SK-N-SH (cell line): ENCODE measurements at regions not wholly inside any gene's neighbourhood (a gene's known extent, or its start where the extent isn't known, plus 50 kb on each side); places are given as distances from the start of the nearest gene placed in this dataset.
A peak's percentile ranks its signal among the peaks of the same experiment; 100 is the strongest.

ENCODE experiments used
- CTCF ChIA-PET: fragments of 300-600, 350-600 bp; formaldehyde crosslinking; extraction: SDS; loops from one replicate; lab custom pipeline; 2021; lab: Yijun Ruan, JAX
- POLR2A ChIA-PET: fragments of 350-600 bp; sonication (Branson Sonifier 250); formaldehyde crosslinking; extraction: SDS; loops from one replicate; lab custom pipeline; 2020; ENCODE audit warnings: antibody characterized with exemption, inconsistent platforms; lab: Yijun Ruan, JAX
- DNase-seq: peaks from one replicate; pipeline ENCODE4 v3.0.0; 2012
- H2AFZ ChIP-seq: fragments of 200-600 bp; sonication (generic); 2 replicates; pipeline ENCODE4 v1.8.1; 2016; ENCODE audit warnings: antibody characterized with exemption, mild to moderate bottlenecking, low read depth
- H3F3A ChIP-seq: fragments of 200-600 bp; sonication (generic); replicated peaks from 2 replicates; pipeline ENCODE3; 2016; ENCODE audit warnings: antibody characterized with exemption, mild to moderate bottlenecking; ENCODE audit not compliant: insufficient read depth
- H3K27ac ChIP-seq, 2 experiments: fragments of 200-500 bp in 1 of 2; fragments of 200-600 bp in 1 of 2; sonication (Bioruptor generic) in 1 of 2; sonication (generic), shearing (Covaris generic) in 1 of 2; 2 replicates each; pipeline versions ENCODE4 v1.5.1 to v1.6.1; 2014 to 2016; ENCODE audit warnings: low read depth in 2 of 2, inconsistent platforms in 1 of 2, low read length in 1 of 2, mild to moderate bottlenecking in 1 of 2, mixed read lengths in 1 of 2
- H3K27me3 ChIP-seq: fragments of 200-600 bp; sonication (generic), shearing (Covaris generic); 2 replicates; pipeline ENCODE4 v1.6.1; 2016; ENCODE audit warnings: mixed run types; ENCODE audit not compliant: insufficient read depth
- H3K36me3 ChIP-seq, 2 experiments: fragments of 200-500 bp in 1 of 2; fragments of 200-600 bp in 1 of 2; sonication (Bioruptor generic) in 1 of 2; sonication (generic) in 1 of 2; replicated peaks in 1 of 2; 2 replicates each; pipeline versions ENCODE3 to v1.5.1; 2014 to 2016; ENCODE audit warnings: low read length in 1 of 2, mild to moderate bottlenecking in 1 of 2; ENCODE audit not compliant: insufficient read depth in 2 of 2, control insufficient read depth in 1 of 2
- H3K4me1 ChIP-seq, 2 experiments: fragments of 200-500 bp in 1 of 2; fragments of 200-600 bp in 1 of 2; sonication (Bioruptor generic) in 1 of 2; sonication (generic), shearing (Covaris generic) in 1 of 2; 2 replicates each; pipeline versions ENCODE4 v1.5.1 to v1.6.1; 2014 to 2016; ENCODE audit warnings: low read depth in 1 of 2, low read length in 1 of 2, mixed run types in 1 of 2; ENCODE audit not compliant: insufficient read depth in 2 of 2, control insufficient read depth in 1 of 2
- H3K4me2 ChIP-seq: fragments of 200-600 bp; sonication (generic), shearing (Covaris generic); 2 replicates; pipeline ENCODE4 v1.6.1; 2017; ENCODE audit warnings: mixed run types
- H3K4me3 ChIP-seq, 2 experiments: fragments of 200-500 bp in 1 of 2; fragments of 200-600 bp in 1 of 2; sonication (Bioruptor generic) in 1 of 2; sonication (generic), shearing (Covaris generic) in 1 of 2; 2 replicates each; pipeline versions ENCODE4 v1.5.1 to v1.8.1; 2014 to 2016; ENCODE audit warnings: low read depth in 2 of 2, inconsistent platforms in 1 of 2, low read length in 1 of 2, mild to moderate bottlenecking in 1 of 2, mixed read lengths in 1 of 2, moderate library complexity in 1 of 2
- H3K79me2 ChIP-seq: fragments of 200-600 bp; sonication (generic); 2 replicates; pipeline ENCODE4 v1.8.1; 2017; ENCODE audit warnings: mild to moderate bottlenecking; ENCODE audit not compliant: insufficient read depth
- H3K9ac ChIP-seq: fragments of 200-600 bp; sonication (generic); 2 replicates; pipeline ENCODE4 v1.6.1; 2017; ENCODE audit warnings: mixed run types
- H3K9me2 ChIP-seq: fragments of 200-600 bp; sonication (generic); 2 replicates; pipeline ENCODE4 v1.6.1; 2017; ENCODE audit warnings: mixed run types
- H3K9me3 ChIP-seq: fragments of 200-600 bp; sonication (generic); 2 replicates; pipeline ENCODE4 v1.6.1; 2017; ENCODE audit warnings: mixed run types, mild to moderate bottlenecking, moderate library complexity
- H4K20me1 ChIP-seq: fragments of 200-600 bp; sonication (generic); 2 replicates; pipeline ENCODE4 v1.6.1; 2017; ENCODE audit warnings: mild to moderate bottlenecking, mixed run types; ENCODE audit not compliant: insufficient read depth
- CHD2 ChIP-seq: fragments of 150-350 bp; IDR thresholded peaks from 2 replicates; pipeline ENCODE4 v1.6.1; 2018; ENCODE audit warnings: low read length; ENCODE audit not compliant: partially characterized antibody
- ELF1 ChIP-seq: IDR thresholded peaks from 2 replicates; pipeline ENCODE4 v1.4.0; 2012
- FOSL2 ChIP-seq: IDR thresholded peaks from 2 replicates; pipeline ENCODE4 v1.4.0; 2012; ENCODE audit warnings: low read depth, mild to moderate bottlenecking, moderate library complexity, borderline replicate concordance
- FOXJ3 ChIP-seq: sonication (generic); formaldehyde crosslinking; IDR thresholded peaks from 2 replicates; pipeline ENCODE4 v1.5.1; 2020; ENCODE audit warnings: mild to moderate bottlenecking, missing genetic modification reagents
- GABPA ChIP-seq: IDR thresholded peaks from 2 replicates; pipeline ENCODE4 v1.4.0; 2012; ENCODE audit warnings: low read depth, mild to moderate bottlenecking
- JUND ChIP-seq: IDR thresholded peaks from 2 replicates; pipeline ENCODE4 v1.4.0; 2012
- MEF2A ChIP-seq: IDR thresholded peaks from 2 replicates; pipeline ENCODE4 v1.4.0; 2012; ENCODE audit warnings: low read depth, borderline replicate concordance
- MXI1 ChIP-seq: IDR thresholded peaks from 2 replicates; pipeline ENCODE4 v1.6.1; 2012; ENCODE audit warnings: mild to moderate bottlenecking, low read depth, low read length, improper control_type of control experiment
- NRF1 ChIP-seq: IDR thresholded peaks from 2 replicates; pipeline ENCODE4 v1.6.1; 2012; ENCODE audit warnings: low read depth, mild to moderate bottlenecking, low read length
- POLR2AphosphoS5 ChIP-seq: IDR thresholded peaks from 2 replicates; pipeline ENCODE4 v1.6.1; 2012; ENCODE audit warnings: low read depth, low read length
- RAD21 ChIP-seq: IDR thresholded peaks from 2 replicates; pipeline ENCODE4 v1.6.1; 2012; ENCODE audit warnings: mild to moderate bottlenecking, low read length
- RCOR1 ChIP-seq: fragments of 150-350 bp; IDR thresholded peaks from 2 replicates; pipeline ENCODE4 v1.6.1; 2017; ENCODE audit warnings: antibody characterized with exemption, low read length
- RXRA ChIP-seq: IDR thresholded peaks from 2 replicates; pipeline ENCODE4 v1.4.0; 2012; ENCODE audit warnings: low read depth, mild to moderate bottlenecking, borderline replicate concordance
- SIN3A ChIP-seq: IDR thresholded peaks from 2 replicates; pipeline ENCODE4 v1.6.1; 2012; ENCODE audit warnings: low read depth, mild to moderate bottlenecking, low read length, moderate library complexity, borderline replicate concordance
- SMC3 ChIP-seq: IDR thresholded peaks from 2 replicates; pipeline ENCODE4 v1.6.1; 2012; ENCODE audit warnings: low read depth, low read length, improper control_type of control experiment
- YY1 ChIP-seq: IDR thresholded peaks from 2 replicates; pipeline ENCODE4 v1.4.0; 2012; ENCODE audit warnings: low read depth, mild to moderate bottlenecking
- WGBS: methylation state at CpG from one replicate; pipeline ENCODE4 v1.1.6; 2017; ENCODE audit warnings: low lambda C conversion rate; 5-methylcytosine and 5-hydroxymethylcytosine counted together
- TF ChIP-seq, protein P1 (sequence below): fragments of 150-350 bp; IDR thresholded peaks from 2 replicates; pipeline ENCODE4 v1.6.1; 2017; ENCODE audit warnings: antibody characterized with exemption, low read length, low read depth, borderline replicate concordance
- TF ChIP-seq, protein P2 (sequence below): IDR thresholded peaks from 2 replicates; pipeline ENCODE4 v1.6.1; 2012; ENCODE audit warnings: mild to moderate bottlenecking, low read depth, low read length, moderate library complexity
- TF ChIP-seq, protein P3 (sequence below): IDR thresholded peaks from 2 replicates; pipeline ENCODE4 v1.4.0; 2012; ENCODE audit warnings: low read depth, borderline replicate concordance

DNA sequence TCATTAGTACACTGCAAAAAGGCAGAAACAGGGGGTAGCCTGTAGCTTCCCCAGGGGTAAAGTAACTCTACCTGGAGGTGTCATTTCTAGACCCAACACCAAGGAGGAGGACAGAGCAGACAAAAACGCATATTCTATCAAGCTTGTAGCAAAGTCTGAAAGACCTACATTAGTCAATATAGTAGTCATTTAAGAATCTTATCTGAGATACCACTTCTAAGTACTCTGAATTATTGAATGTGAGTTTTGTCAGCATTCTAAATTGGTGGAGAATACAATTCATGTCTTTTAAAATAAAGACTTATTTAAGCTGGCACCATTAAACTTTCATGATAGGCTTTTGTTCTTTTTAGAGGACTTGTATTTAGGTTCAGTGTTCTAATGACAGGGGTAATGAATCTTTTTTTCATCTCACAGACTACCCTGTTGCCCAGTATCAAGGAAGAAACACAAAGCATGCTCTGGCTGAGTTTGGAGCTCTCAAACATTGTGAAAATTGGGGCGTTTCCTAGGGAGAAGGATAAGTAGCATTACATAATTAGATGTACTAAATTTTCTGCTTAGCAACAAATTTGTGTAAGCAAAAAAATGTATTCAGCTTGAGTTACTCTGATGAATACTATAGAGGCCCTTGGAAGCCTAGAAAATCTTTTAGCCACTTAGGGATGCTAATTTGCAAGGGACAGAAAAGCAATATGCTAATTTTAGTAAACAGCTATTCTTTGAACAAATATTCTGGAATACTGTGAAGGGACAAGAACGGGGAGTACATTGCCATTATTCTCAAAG lies 255.4 kb upstream of the HSF2 start (continued):
- no peak for TF ChIP-seq CHD2
- TF ChIP-seq MXI1: no peak
- TF ChIP-seq FOSL2: no peak

DNA sequence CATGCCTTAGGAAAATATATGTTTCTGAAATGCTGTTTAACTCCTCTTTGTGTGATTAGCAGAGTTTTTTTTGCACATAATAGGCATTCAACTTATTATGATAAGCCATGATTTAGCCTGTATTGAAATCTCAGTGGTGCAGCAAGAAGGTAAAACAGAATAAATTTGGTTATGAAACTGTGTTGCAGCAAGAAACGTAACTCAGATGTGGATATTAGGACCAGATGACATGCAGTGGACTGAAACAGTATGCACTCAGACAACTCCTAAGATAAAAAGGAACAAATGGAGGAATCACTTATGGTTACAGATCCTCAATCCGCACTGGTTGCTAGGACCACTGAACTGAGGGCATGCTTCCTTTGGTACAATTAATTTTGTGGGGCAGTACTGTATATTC lies 254.2 kb upstream of the HSF2 start:
- no peaks in the 10 kb centered on the region for H3K27me3 ChIP-seq
- H3K4me2 ChIP-seq: no peak overlapping the region
- no peaks in the 10 kb centered on the region for H3K36me3 ChIP-seq
- no peak overlapping the region for H2AFZ ChIP-seq
- H4K20me1 ChIP-seq: no peaks in the 10 kb centered on the region
- 41% methylated on average over 2 of the region's 2 CpGs for WGBS
- peak; percentile 8 for DNase-seq
- no peak overlapping the region for H3K4me3 ChIP-seq
- H3K79me2 ChIP-seq: no peaks in the 10 kb centered on the region
- no peaks in the 10 kb centered on the region for H3K9me3 ChIP-seq
- no peak for TF ChIP-seq YY1
- no peak for TF ChIP-seq SIN3A
- TF ChIP-seq CHD2: no peak
- no peak for TF ChIP-seq RXRA
- no peak for TF ChIP-seq ELF1
- TF ChIP-seq, protein P1, sequence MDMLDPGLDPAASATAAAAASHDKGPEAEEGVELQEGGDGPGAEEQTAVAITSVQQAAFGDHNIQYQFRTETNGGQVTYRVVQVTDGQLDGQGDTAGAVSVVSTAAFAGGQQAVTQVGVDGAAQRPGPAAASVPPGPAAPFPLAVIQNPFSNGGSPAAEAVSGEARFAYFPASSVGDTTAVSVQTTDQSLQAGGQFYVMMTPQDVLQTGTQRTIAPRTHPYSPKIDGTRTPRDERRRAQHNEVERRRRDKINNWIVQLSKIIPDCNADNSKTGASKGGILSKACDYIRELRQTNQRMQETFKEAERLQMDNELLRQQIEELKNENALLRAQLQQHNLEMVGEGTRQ: no peak
- TF ChIP-seq, protein P2, sequence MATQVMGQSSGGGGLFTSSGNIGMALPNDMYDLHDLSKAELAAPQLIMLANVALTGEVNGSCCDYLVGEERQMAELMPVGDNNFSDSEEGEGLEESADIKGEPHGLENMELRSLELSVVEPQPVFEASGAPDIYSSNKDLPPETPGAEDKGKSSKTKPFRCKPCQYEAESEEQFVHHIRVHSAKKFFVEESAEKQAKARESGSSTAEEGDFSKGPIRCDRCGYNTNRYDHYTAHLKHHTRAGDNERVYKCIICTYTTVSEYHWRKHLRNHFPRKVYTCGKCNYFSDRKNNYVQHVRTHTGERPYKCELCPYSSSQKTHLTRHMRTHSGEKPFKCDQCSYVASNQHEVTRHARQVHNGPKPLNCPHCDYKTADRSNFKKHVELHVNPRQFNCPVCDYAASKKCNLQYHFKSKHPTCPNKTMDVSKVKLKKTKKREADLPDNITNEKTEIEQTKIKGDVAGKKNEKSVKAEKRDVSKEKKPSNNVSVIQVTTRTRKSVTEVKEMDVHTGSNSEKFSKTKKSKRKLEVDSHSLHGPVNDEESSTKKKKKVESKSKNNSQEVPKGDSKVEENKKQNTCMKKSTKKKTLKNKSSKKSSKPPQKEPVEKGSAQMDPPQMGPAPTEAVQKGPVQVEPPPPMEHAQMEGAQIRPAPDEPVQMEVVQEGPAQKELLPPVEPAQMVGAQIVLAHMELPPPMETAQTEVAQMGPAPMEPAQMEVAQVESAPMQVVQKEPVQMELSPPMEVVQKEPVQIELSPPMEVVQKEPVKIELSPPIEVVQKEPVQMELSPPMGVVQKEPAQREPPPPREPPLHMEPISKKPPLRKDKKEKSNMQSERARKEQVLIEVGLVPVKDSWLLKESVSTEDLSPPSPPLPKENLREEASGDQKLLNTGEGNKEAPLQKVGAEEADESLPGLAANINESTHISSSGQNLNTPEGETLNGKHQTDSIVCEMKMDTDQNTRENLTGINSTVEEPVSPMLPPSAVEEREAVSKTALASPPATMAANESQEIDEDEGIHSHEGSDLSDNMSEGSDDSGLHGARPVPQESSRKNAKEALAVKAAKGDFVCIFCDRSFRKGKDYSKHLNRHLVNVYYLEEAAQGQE: no peak
- TF ChIP-seq SMC3: no peak
- TF ChIP-seq POLR2AphosphoS5: no peak
- no peak for TF ChIP-seq JUND
- no peak for TF ChIP-seq FOSL2
- no peak for TF ChIP-seq RAD21
- TF ChIP-seq, protein P3, sequence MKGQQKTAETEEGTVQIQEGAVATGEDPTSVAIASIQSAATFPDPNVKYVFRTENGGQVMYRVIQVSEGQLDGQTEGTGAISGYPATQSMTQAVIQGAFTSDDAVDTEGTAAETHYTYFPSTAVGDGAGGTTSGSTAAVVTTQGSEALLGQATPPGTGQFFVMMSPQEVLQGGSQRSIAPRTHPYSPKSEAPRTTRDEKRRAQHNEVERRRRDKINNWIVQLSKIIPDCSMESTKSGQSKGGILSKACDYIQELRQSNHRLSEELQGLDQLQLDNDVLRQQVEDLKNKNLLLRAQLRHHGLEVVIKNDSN: no peak
- TF ChIP-seq FOXJ3 (CRISPR knock-in tag): no peak
- no peak for TF ChIP-seq MEF2A
- no peak for TF ChIP-seq RCOR1
- no peak for TF ChIP-seq GABPA
- no peak for TF ChIP-seq NRF1
- TF ChIP-seq, all 33 proteins: peak for 0
- Histone ChIP-seq H3K27ac (no peak overlapping the region), H3K4me1 (no peaks in the 10 kb centered on the region), H3K9ac (no peak overlapping the region), H3F3A (no peaks in the 10 kb centered on the region), H3K9me2 (no peaks in the 10 kb centered on the region)
- ChIA-PET POLR2A (no interaction called here), CTCF (no interaction called here)
